K562 (cell line): ENCODE measurements at regions not wholly inside any gene's neighbourhood (a gene's known extent, or its start where the extent isn't known, plus 50 kb on each side); places are given as distances from the start of the nearest gene placed in this dataset.

Experiments
- ATAC-seq: fragments of 200-7000 bp; cut with Tn5 transposase; 3 replicates; pipeline ENCODE4 v1.9.1; 2020; ENCODE audit warnings: moderate library complexity
- BruUV-seq: library from RNA; stranded (reverse); fragments of 400-500 nt; replicated peaks from 2 replicates; lab custom pipeline; 2021; lab: Mats Ljungman, UMichigan
- CTCF ChIA-PET: fragments of 300-600 bp; formaldehyde crosslinking; extraction: SDS; loops from one replicate; lab custom pipeline; 2021; ENCODE audit warnings: low intra/inter-chr PET ratio; lab: Yijun Ruan, JAX
- POLR2A ChIA-PET: fragments of 300-600, 350-650 bp; sonication (Branson Sonifier 250); formaldehyde crosslinking; extraction: SDS; loops from one replicate; lab custom pipeline; 2021; ENCODE audit warnings: antibody characterized with exemption, inconsistent platforms; lab: Yijun Ruan, JAX
- DNase-seq, 4 experiments: peaks; one replicate each; pipeline versions ENCODE4 v3.0.0 to v3.0.0-alpha.2; 2011 to 2018; ENCODE audit warnings: low spot score in 3 of 4, mixed read lengths in 3 of 4; ENCODE audit errors: extremely low read depth in 1 of 4
- FAIRE-seq: peaks from 2 replicates; lab custom pipeline; 2011; peaks lifted over from hg19 to GRCh38; lab: Jason Lieb, UNC
- H2AFZ ChIP-seq: 2 replicates; pipeline ENCODE4 v1.6.0; 2011; ENCODE audit warnings: low read depth, low read length, control low read depth, inconsistent platforms
- H3K27ac ChIP-seq: fragments of 200-600 bp; 3 replicates; pipeline ENCODE4 v1.8.0; 2011; ENCODE audit warnings: low read depth, mild to moderate bottlenecking, control low read depth, inconsistent platforms, low read length, moderate library complexity, mixed read lengths; ENCODE audit errors: extremely low read depth
- H3K27me3 ChIP-seq, 2 experiments: fragments of 300-600 bp in 1 of 2; 2 replicates in 1 of 2; 3 replicates in 1 of 2; pipeline versions ENCODE4 v1.6.0 to v1.8.0; 2011; ENCODE audit warnings: inconsistent platforms in 2 of 2, low read length in 2 of 2, mild to moderate bottlenecking in 1 of 2, mixed read lengths in 1 of 2, moderate library complexity in 1 of 2; ENCODE audit not compliant: control insufficient read depth in 2 of 2, insufficient read depth in 2 of 2
- H3K36me3 ChIP-seq: fragments of 300-600 bp; 3 replicates; pipeline ENCODE4 v1.8.0; 2011; ENCODE audit warnings: mild to moderate bottlenecking, low read length, inconsistent platforms; ENCODE audit not compliant: control insufficient read depth, insufficient read depth
- H3K4me1 ChIP-seq, 2 experiments: fragments of 200-600 bp in 1 of 2; replicated peaks in 1 of 2; 2 replicates in 1 of 2; 3 replicates in 1 of 2; pipeline versions ENCODE4 v1.5.1 to v1.8.0; 2011; ENCODE audit warnings: inconsistent platforms in 2 of 2, low read length in 2 of 2, mild to moderate bottlenecking in 1 of 2, mixed read lengths in 1 of 2, moderate library complexity in 1 of 2; ENCODE audit not compliant: control insufficient read depth in 2 of 2, insufficient read depth in 2 of 2
- H3K4me2 ChIP-seq: 2 replicates; pipeline ENCODE4 v1.6.1; 2011; ENCODE audit warnings: low read length, control low read depth, inconsistent platforms, mixed read lengths; ENCODE audit not compliant: insufficient read depth
- H3K4me3 ChIP-seq: fragments of 200-600 bp; sonication (generic), shearing (Covaris generic); 2 replicates; pipeline ENCODE4 v1.5.1; 2016; ENCODE audit warnings: control low read depth, inconsistent platforms
- H3K79me2 ChIP-seq: fragments of 200-600 bp; 3 replicates; pipeline ENCODE4 v1.8.0; 2011; ENCODE audit warnings: low read length, inconsistent platforms; ENCODE audit not compliant: control insufficient read depth, insufficient read depth
- H3K9ac ChIP-seq, 2 experiments: 2 replicates each; pipeline versions ENCODE4 v1.6.0 to v1.6.1; 2011; ENCODE audit warnings: low read depth in 2 of 2, low read length in 2 of 2, control low read depth in 1 of 2, inconsistent platforms in 1 of 2, mild to moderate bottlenecking in 1 of 2, mixed read lengths in 1 of 2; ENCODE audit not compliant: insufficient read depth in 1 of 2
- H3K9me1 ChIP-seq: one replicate; pipeline ENCODE4 v1.6.0; 2011; ENCODE audit warnings: inconsistent platforms, mild to moderate bottlenecking, low read length, moderate library complexity; ENCODE audit not compliant: control insufficient read depth, insufficient read depth
- H3K9me3 ChIP-seq: replicated peaks from 2 replicates; pipeline ENCODE4 v1.5.1; 2011; ENCODE audit warnings: low read depth, low read length, inconsistent platforms; ENCODE audit not compliant: control insufficient read depth, insufficient read depth
- H4K20me1 ChIP-seq: replicated peaks from 2 replicates; pipeline ENCODE4 v1.6.1; 2011; ENCODE audit warnings: low read length, inconsistent platforms, mixed read lengths; ENCODE audit not compliant: control insufficient read depth, insufficient read depth
- ADNP ChIP-seq: fragments of 200-800 bp; sonication (Bioruptor generic); IDR thresholded peaks from 2 replicates; pipeline ENCODE4 v1.6.1; 2016; ENCODE audit warnings: missing genetic modification characterization, missing compliant biosample characterization
- CBFA2T2 ChIP-seq: fragments of 450-650 bp; conservative IDR thresholded peaks from 2 replicates; pipeline ENCODE4 v1.6.1; 2017; ENCODE audit warnings: mild to moderate bottlenecking
- CBX2 ChIP-seq: fragments of 200-600 bp; sonication (generic); IDR thresholded peaks from one replicate; pipeline ENCODE4 v1.6.1; 2012; ENCODE audit warnings: mild to moderate bottlenecking, low read length, inconsistent platforms; ENCODE audit not compliant: insufficient read depth, poor library complexity, severe bottlenecking
- E2F8 ChIP-seq: fragments of 450-650 bp; IDR thresholded peaks from 2 replicates; pipeline ENCODE4 v1.7.1; 2018; ENCODE audit warnings: mild to moderate bottlenecking, low read depth; ENCODE audit not compliant: partially characterized antibody
- ELF2 ChIP-seq: fragments of 250-450 bp; sonication (Bioruptor Pico); IDR thresholded peaks from 2 replicates; pipeline ENCODE4 v1.5.0; 2021; ENCODE audit warnings: mild to moderate bottlenecking
- FUS ChIP-seq: fragments of 200-400 bp; formaldehyde crosslinking; optimal IDR thresholded peaks from 2 replicates; pipeline ENCODE3; 2017; ENCODE audit warnings: low read depth, low read length
- NFATC3 ChIP-seq: fragments of 450-650 bp; IDR thresholded peaks from 2 replicates; pipeline ENCODE4 v1.6.1; 2017; ENCODE audit warnings: mild to moderate bottlenecking
- POLR2B ChIP-seq: fragments of 450-650 bp; IDR thresholded peaks from 2 replicates; pipeline ENCODE4 v1.6.1; 2018; ENCODE audit warnings: low read depth; ENCODE audit not compliant: partially characterized antibody
- SRSF7 ChIP-seq: fragments of 200-400 bp; formaldehyde crosslinking; optimal IDR thresholded peaks from 2 replicates; pipeline ENCODE3; 2017; ENCODE audit warnings: mild to moderate bottlenecking, low read depth, low read length
- WGBS: fragments of 100-300 bp; shearing (Covaris generic); methylation state at CpG from one replicate; pipeline ENCODE4 v1.1.6; 2016; ENCODE audit warnings: low coverage, mixed read lengths; ENCODE audit not compliant: insufficient coverage; ENCODE audit errors: missing lambda C conversion rate; 5-methylcytosine and 5-hydroxymethylcytosine counted together
- in situ Hi-C: fragments of 300-500 bp; cut with MboI; formaldehyde crosslinking; loops from 4 replicates; pipeline ENCODE4 v1.15.0; 2018; ENCODE audit warnings: inconsistent platforms, mixed read lengths
- intact Hi-C: fragments of 100-400 bp; cut with micrococcal nuclease; formaldehyde crosslinking; loops from 2 replicates; pipeline ENCODE4 v1.14.2; 2022
- TF ChIP-seq, protein P1 (sequence below): fragments of 450-650 bp; conservative IDR thresholded peaks from 2 replicates; pipeline ENCODE4 v1.6.1; 2016; ENCODE audit warnings: missing genetic modification characterization, low read depth, mild to moderate bottlenecking, missing compliant biosample characterization, moderate library complexity
- TF ChIP-seq, protein P2 (sequence below): fragments of 450-650 bp; formaldehyde crosslinking; IDR thresholded peaks from 2 replicates; pipeline ENCODE4 v1.4.0; 2020; ENCODE audit warnings: mild to moderate bottlenecking
- TF ChIP-seq, protein P3 (sequence below): IDR thresholded peaks from 2 replicates; pipeline ENCODE4 v1.6.1; 2014; ENCODE audit warnings: antibody characterized with exemption
- TF ChIP-seq, protein P4 (sequence below): IDR thresholded peaks from 3 replicates; pipeline ENCODE4 v1.6.1; 2011; ENCODE audit warnings: borderline replicate concordance, mild to moderate bottlenecking, moderate library complexity; ENCODE audit not compliant: insufficient read length; ENCODE audit errors: extremely low read depth

DNA sequence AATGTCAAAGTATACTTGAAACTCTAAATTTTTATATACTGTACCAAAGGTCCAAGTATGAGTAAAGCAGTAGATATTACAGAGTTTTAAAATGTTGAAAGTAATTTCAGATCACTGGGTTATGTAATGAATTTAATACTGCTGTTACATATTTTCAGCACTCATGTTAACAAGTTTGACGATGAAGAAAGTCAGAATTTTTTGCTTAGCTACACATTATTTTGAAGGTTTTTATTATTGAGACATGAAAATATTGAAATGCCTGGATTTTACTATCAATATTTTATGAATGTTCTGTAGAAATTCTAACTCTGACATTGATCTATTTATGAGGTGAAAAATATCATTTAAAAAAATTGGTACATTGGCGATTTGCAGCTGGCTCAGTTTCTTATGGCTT is 1030.3 kb downstream of the FSCB start:
- Histone ChIP-seq H3K27ac (no peak overlapping the region), H3K27me3 (no peaks in the 10 kb centered on the region), H2AFZ (no peak overlapping the region), H3K9me3 (no peaks in the 10 kb centered on the region), H3K36me3 (no peaks in the 10 kb centered on the region), H3K9me1 (no peaks in the 10 kb centered on the region), H3K9ac (no peak overlapping the region), H4K20me1 (no peaks in the 10 kb centered on the region), H3K4me2 (no peak overlapping the region), H3K79me2 (no peaks in the 10 kb centered on the region), H3K4me3 (no peak overlapping the region), H3K4me1 (no peaks in the 10 kb centered on the region)
- ATAC-seq (no peak), FAIRE-seq (no peak), DNase-seq (no peak)
- BruUV-seq, result no TSS peak
- intact Hi-C loops (no loop called here), in situ Hi-C loops (no loop called here)
- CTCF ChIA-PET, result no interaction called here
- WGBS, result 0% methylated on average over 2 of the region's 2 CpGs
- POLR2A ChIA-PET, result no interaction called here
- TF ChIP-seq, protein P1, sequence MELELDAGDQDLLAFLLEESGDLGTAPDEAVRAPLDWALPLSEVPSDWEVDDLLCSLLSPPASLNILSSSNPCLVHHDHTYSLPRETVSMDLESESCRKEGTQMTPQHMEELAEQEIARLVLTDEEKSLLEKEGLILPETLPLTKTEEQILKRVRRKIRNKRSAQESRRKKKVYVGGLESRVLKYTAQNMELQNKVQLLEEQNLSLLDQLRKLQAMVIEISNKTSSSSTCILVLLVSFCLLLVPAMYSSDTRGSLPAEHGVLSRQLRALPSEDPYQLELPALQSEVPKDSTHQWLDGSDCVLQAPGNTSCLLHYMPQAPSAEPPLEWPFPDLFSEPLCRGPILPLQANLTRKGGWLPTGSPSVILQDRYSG (tag), result no peak
- TF ChIP-seq ADNP, result no peak
- no peak for TF ChIP-seq POLR2B
- TF ChIP-seq, protein P2, sequence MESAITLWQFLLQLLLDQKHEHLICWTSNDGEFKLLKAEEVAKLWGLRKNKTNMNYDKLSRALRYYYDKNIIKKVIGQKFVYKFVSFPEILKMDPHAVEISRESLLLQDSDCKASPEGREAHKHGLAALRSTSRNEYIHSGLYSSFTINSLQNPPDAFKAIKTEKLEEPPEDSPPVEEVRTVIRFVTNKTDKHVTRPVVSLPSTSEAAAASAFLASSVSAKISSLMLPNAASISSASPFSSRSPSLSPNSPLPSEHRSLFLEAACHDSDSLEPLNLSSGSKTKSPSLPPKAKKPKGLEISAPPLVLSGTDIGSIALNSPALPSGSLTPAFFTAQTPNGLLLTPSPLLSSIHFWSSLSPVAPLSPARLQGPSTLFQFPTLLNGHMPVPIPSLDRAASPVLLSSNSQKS (CRISPR knock-in tag), result no peak
- TF ChIP-seq, protein P3, sequence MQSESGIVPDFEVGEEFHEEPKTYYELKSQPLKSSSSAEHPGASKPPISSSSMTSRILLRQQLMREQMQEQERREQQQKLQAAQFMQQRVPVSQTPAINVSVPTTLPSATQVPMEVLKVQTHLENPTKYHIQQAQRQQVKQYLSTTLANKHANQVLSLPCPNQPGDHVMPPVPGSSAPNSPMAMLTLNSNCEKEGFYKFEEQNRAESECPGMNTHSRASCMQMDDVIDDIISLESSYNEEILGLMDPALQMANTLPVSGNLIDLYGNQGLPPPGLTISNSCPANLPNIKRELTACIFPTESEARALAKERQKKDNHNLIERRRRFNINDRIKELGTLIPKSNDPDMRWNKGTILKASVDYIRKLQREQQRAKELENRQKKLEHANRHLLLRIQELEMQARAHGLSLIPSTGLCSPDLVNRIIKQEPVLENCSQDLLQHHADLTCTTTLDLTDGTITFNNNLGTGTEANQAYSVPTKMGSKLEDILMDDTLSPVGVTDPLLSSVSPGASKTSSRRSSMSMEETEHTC, result no peak
- TF ChIP-seq CBX2, result no peak
- TF ChIP-seq ELF2 (CRISPR knock-in tag), result no peak
- TF ChIP-seq, protein P4, sequence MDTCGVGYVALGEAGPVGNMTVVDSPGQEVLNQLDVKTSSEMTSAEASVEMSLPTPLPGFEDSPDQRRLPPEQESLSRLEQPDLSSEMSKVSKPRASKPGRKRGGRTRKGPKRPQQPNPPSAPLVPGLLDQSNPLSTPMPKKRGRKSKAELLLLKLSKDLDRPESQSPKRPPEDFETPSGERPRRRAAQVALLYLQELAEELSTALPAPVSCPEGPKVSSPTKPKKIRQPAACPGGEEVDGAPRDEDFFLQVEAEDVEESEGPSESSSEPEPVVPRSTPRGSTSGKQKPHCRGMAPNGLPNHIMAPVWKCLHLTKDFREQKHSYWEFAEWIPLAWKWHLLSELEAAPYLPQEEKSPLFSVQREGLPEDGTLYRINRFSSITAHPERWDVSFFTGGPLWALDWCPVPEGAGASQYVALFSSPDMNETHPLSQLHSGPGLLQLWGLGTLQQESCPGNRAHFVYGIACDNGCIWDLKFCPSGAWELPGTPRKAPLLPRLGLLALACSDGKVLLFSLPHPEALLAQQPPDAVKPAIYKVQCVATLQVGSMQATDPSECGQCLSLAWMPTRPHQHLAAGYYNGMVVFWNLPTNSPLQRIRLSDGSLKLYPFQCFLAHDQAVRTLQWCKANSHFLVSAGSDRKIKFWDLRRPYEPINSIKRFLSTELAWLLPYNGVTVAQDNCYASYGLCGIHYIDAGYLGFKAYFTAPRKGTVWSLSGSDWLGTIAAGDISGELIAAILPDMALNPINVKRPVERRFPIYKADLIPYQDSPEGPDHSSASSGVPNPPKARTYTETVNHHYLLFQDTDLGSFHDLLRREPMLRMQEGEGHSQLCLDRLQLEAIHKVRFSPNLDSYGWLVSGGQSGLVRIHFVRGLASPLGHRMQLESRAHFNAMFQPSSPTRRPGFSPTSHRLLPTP, result no peak
- no peak for TF ChIP-seq E2F8
- TF ChIP-seq SRSF7, result no peak
- no peak for TF ChIP-seq FUS
- TF ChIP-seq NFATC3, result no peak
- TF ChIP-seq CBFA2T2, result no peak
